GM12892 (cell line): ENCODE measurements at regions not wholly inside any gene's neighbourhood (a gene's known extent, or its start where the extent isn't known, plus 50 kb on each side); places are given as distances from the start of the nearest gene placed in this dataset.

Experiments
- POLR2A ChIP-seq: IDR thresholded peaks from 2 replicates; pipeline ENCODE4 v1.6.1; 2011; ENCODE audit warnings: low read depth, low read length, control low read depth
- TAF1 ChIP-seq: IDR thresholded peaks from 2 replicates; pipeline ENCODE4 v1.6.1; 2011; ENCODE audit warnings: low read depth, mild to moderate bottlenecking, control low read depth, low read length, borderline replicate concordance

GRCh38 chr3:68007621-68008226 is 353.3 kb upstream of the SUCLG2 start:
- TF ChIP-seq POLR2A (no peak), TAF1 (no peak)
